ENCODE measurements at regions not wholly inside any gene's neighbourhood (a gene's known extent, or its start where the extent isn't known, plus 50 kb on each side); places are given as distances from the start of the nearest gene placed in this dataset.

- DNase-seq (ENCODE audit: low read depth in 1 of 2, low spot score in 1 of 2) (no peak), ATAC-seq (no peak), FAIRE-seq (no peak)
- ChIA-PET POLR2A (no interaction called here), CTCF (no interaction called here)
- no peak overlapping the region for H3K27ac ChIP-seq
- no peaks in the 10 kb centered on the region for H3K9me3 ChIP-seq
- no peak for TF ChIP-seq NFE2L2 (conservative IDR thresholded peaks at IDR 0.05; ENCODE audit: low read length)
- TF ChIP-seq MAFK (IDR thresholded peaks at IDR 0.05; ENCODE audit: partially characterized antibody), result peak; percentile 57
- H3K4me1 ChIP-seq, result no peaks in the 10 kb centered on the region
- H3K4me3 ChIP-seq, result no peak overlapping the region
- WGBS (ENCODE audit: missing lambda C conversion rate), result 28% methylated on average over 3 of the region's 3 CpGs
- no peak overlapping the region for H3K4me2 ChIP-seq
These were observed 124.9 kb downstream of the PCDH7 start for GRCh38 chr4:30844861-30845582.

GRCh38 chr4:30847167-30847566 lies 127.0 kb downstream of the PCDH7 start:
- DNase-seq (ENCODE audit: low read depth in 1 of 2, low spot score in 1 of 2) (no peak), ATAC-seq (no peak), FAIRE-seq (no peak)
- Histone ChIP-seq H3K4me1 (no peaks in the 10 kb centered on the region), H3K4me2 (no peak overlapping the region), H3K27ac (no peak overlapping the region), H3K4me3 (no peak overlapping the region), H3K9me3 (no peaks in the 10 kb centered on the region)
- no peak for TF ChIP-seq ATOH8 (CRISPR knock-in tag; IDR thresholded peaks at IDR 0.05; ENCODE audit: low read depth)
- TF ChIP-seq MYC (IDR thresholded peaks at IDR 0.05; ENCODE audit: borderline replicate concordance, low read length), result no peak
- TF ChIP-seq CHD4 (IDR thresholded peaks at IDR 0.05; ENCODE audit: borderline replicate concordance), result no peak
- TF ChIP-seq FOSB (CRISPR knock-in tag; IDR thresholded peaks at IDR 0.05), result no peak
- no peak for TF ChIP-seq HOXB5 (CRISPR knock-in tag; IDR thresholded peaks at IDR 0.05)
- TF ChIP-seq RCOR1 (IDR thresholded peaks at IDR 0.05; ENCODE audit: low read depth, low read length), result no peak
- no peak for TF ChIP-seq BHLHE40 (IDR thresholded peaks at IDR 0.05; ENCODE audit: low read depth, low read length)
- TF ChIP-seq MAFK (IDR thresholded peaks at IDR 0.05; ENCODE audit: partially characterized antibody), result no peak
- no peak for TF ChIP-seq ZFP36 (IDR thresholded peaks at IDR 0.05; ENCODE audit: borderline replicate concordance, partially characterized antibody)
- no peak for TF ChIP-seq CBX2 (IDR thresholded peaks at IDR 0.05; ENCODE audit: borderline replicate concordance, low read depth)
- no peak for TF ChIP-seq ZNF302 (CRISPR knock-in tag; IDR thresholded peaks at IDR 0.05)
- TF ChIP-seq PHF8 (IDR thresholded peaks at IDR 0.05; ENCODE audit: borderline replicate concordance, low read depth), result no peak
- no peak for TF ChIP-seq HOXB13 (CRISPR knock-in tag; IDR thresholded peaks at IDR 0.05; ENCODE audit: low read depth)
- TF ChIP-seq KDM1A (IDR thresholded peaks at IDR 0.05; ENCODE audit: low read depth), result no peak
- no peak for TF ChIP-seq HES2 (IDR thresholded peaks at IDR 0.05)
- no peak for TF ChIP-seq HDAC2 (IDR thresholded peaks at IDR 0.05)
- no peak for TF ChIP-seq CEBPB (IDR thresholded peaks at IDR 0.05)
- 0% methylated on average over 1 of the region's 1 CpG for WGBS (ENCODE audit: missing lambda C conversion rate)
- ChIA-PET POLR2A (no interaction called here), CTCF (no interaction called here)

- CTCF ChIA-PET, result no interaction called here
- POLR2A ChIA-PET, result no interaction called here
- TF ChIP-seq SREBF2 (IDR thresholded peaks at IDR 0.05) (no peak), HOXA7 (CRISPR knock-in tag; IDR thresholded peaks at IDR 0.05) (no peak), MAZ (IDR thresholded peaks at IDR 0.05; ENCODE audit: borderline replicate concordance, low read depth, low read length) (no peak), EP300 (IDR thresholded peaks at IDR 0.05) (no peak), USF2 (IDR thresholded peaks at IDR 0.05) (no peak), EHF (CRISPR knock-in tag; IDR thresholded peaks at IDR 0.05) (no peak), POLR2A (IDR thresholded peaks at IDR 0.05; ENCODE audit: low read length) (no peak), MAFK (IDR thresholded peaks at IDR 0.05; ENCODE audit: partially characterized antibody) (no peak), HDAC2 (IDR thresholded peaks at IDR 0.05) (no peak), KDM5A (IDR thresholded peaks at IDR 0.05) (no peak), EHMT2 (IDR thresholded peaks at IDR 0.05; ENCODE audit: low read depth) (no peak), NR3C1 (IDR thresholded peaks at IDR 0.05) (no peak), HOXB5 (CRISPR knock-in tag; IDR thresholded peaks at IDR 0.05) (no peak), ELK1 (IDR thresholded peaks at IDR 0.05; ENCODE audit: low read depth, low read length) (no peak), PBX3 (IDR thresholded peaks at IDR 0.05) (no peak), CTCF (IDR thresholded peaks at IDR 0.05) (no peak)
- FAIRE-seq (no peak), ATAC-seq (no peak), DNase-seq (ENCODE audit: low read depth in 1 of 2, low spot score in 1 of 2) (no peak)
- WGBS (ENCODE audit: missing lambda C conversion rate), result 46% methylated on average over 1 of the region's 1 CpG
- Histone ChIP-seq H3K27ac (no peak overlapping the region), H3K4me1 (no peaks in the 10 kb centered on the region), H3K9me3 (no peaks in the 10 kb centered on the region), H3K4me2 (no peak overlapping the region), H3K4me3 (no peak overlapping the region)
These were observed 127.8 kb downstream of the PCDH7 start for GRCh38 chr4:30847958-30848357.
